Vagina (tissue), 2 donors: ENCODE measurements at regions not wholly inside any gene's neighbourhood (a gene's known extent, or its start where the extent isn't known, plus 50 kb on each side); places are given as distances from the start of the nearest gene placed in this dataset.
A peak's percentile ranks its signal among the peaks of the same experiment; 100 is the strongest.
"Not testable (repeated sequence)": the region's sequence is repeated elsewhere in the genome, so short reads cannot be mapped to it uniquely, and the experiment has no call there.

ENCODE experiments used
- DNase-seq, 2 donors: peaks; one replicate each; pipeline ENCODE4 v3.0.0-alpha.2; 2017; ENCODE audit errors: extremely low spot score in 2 of 2
- H3K27ac ChIP-seq: fragments of 200-600 bp; sonication (generic); one replicate; pipeline ENCODE4 v1.5.1; 2019
- H3K27me3 ChIP-seq: fragments of 200-600 bp; sonication (generic); one replicate; pipeline ENCODE4 v1.5.1; 2019
- H3K36me3 ChIP-seq, 2 donors: fragments of 200-600 bp; sonication (generic); one replicate each; pipeline ENCODE4 v1.5.1; 2017 to 2019
- H3K4me1 ChIP-seq: fragments of 200-600 bp; sonication (generic); one replicate; pipeline ENCODE4 v1.5.1; 2019
- H3K4me3 ChIP-seq, 2 donors: fragments of 200-600 bp; sonication (generic); 1 replicate in 1 of 2; 2 replicates in 1 of 2; pipeline ENCODE4 v1.5.1; 2016 to 2019
- H3K9me3 ChIP-seq: fragments of 200-600 bp; sonication (generic); one replicate; pipeline ENCODE4 v1.5.1; 2019
- CTCF ChIP-seq, 3 experiments: fragments of 450-650 bp in 2 of 3; fragments of 200-600 bp in 1 of 3; sonication (generic) in 1 of 3; IDR thresholded peaks; one replicate each; pipeline ENCODE4 v1.5.1; 2017 to 2019; ENCODE audit warnings: antibody characterized with exemption in 3 of 3, mild to moderate bottlenecking in 2 of 3, moderate library complexity in 2 of 3
- intact Hi-C: fragments of 100-400 bp; cut with DNase I; formaldehyde crosslinking; loops from one replicate; pipeline ENCODE4 v1.15.1; 2023

GRCh38 chr9:34760196-34761040 is 50.5 kb upstream of the CCL21 start:
- H3K9me3 ChIP-seq, DNase-seq, H3K27me3 ChIP-seq, H3K4me1 ChIP-seq, H3K36me3 ChIP-seq, H3K27ac ChIP-seq, intact Hi-C loops, H3K4me3 ChIP-seq: not testable (repeated sequence)
- TF ChIP-seq CTCF (IDR thresholded peaks at IDR 0.05) = peak in 2 of 3 experiments; percentile 25 to 42
